Keratinocyte (primary cell): ENCODE measurements at regions not wholly inside any gene's neighbourhood (a gene's known extent, or its start where the extent isn't known, plus 50 kb on each side); places are given as distances from the start of the nearest gene placed in this dataset.

Experiments used
- DNase-seq: peaks from one replicate; pipeline ENCODE4 v3.0.0-alpha.2; 2011; ENCODE audit warnings: low read depth, missing footprints, low spot score
- FAIRE-seq: peaks from 2 replicates; lab custom pipeline; 2011; peaks lifted over from hg19 to GRCh38; lab: Jason Lieb, UNC
- H2AFZ ChIP-seq: 2 replicates; pipeline ENCODE4 v1.6.0; 2012; ENCODE audit warnings: low read length, control low read depth, inconsistent platforms; ENCODE audit not compliant: control insufficient read depth
- H3K27ac ChIP-seq: 2 replicates; pipeline ENCODE4 v1.5.1; 2011; ENCODE audit warnings: low read length; ENCODE audit not compliant: control insufficient read depth, insufficient read depth
- H3K27me3 ChIP-seq: 3 replicates; pipeline ENCODE4 v1.6.0; 2011; ENCODE audit warnings: low read length; ENCODE audit not compliant: control insufficient read depth, insufficient read depth; ENCODE audit errors: extremely low read depth
- H3K36me3 ChIP-seq, 2 experiments: 2 replicates in 1 of 2; 3 replicates in 1 of 2; pipeline ENCODE4 v1.5.1; 2011; ENCODE audit warnings: low read length in 2 of 2, mild to moderate bottlenecking in 1 of 2; ENCODE audit not compliant: control insufficient read depth in 2 of 2, insufficient read depth in 2 of 2; ENCODE audit errors: extremely low read depth in 1 of 2
- H3K4me1 ChIP-seq: 3 replicates; pipeline ENCODE4 v1.5.1; 2011; ENCODE audit warnings: low read length; ENCODE audit not compliant: control insufficient read depth, insufficient read depth; ENCODE audit errors: extremely low read depth
- H3K4me2 ChIP-seq: 3 replicates; pipeline ENCODE4 v1.6.0; 2011; ENCODE audit warnings: low read depth, low read length; ENCODE audit not compliant: control insufficient read depth, insufficient read depth; ENCODE audit errors: extremely low read depth
- H3K4me3 ChIP-seq, 3 experiments: fragments of 200-600 bp in 1 of 3; sonication (generic) in 1 of 3; 2 replicates in 2 of 3; 3 replicates in 1 of 3; pipeline ENCODE4 v1.5.1; 2011 to 2016; ENCODE audit warnings: low read length in 3 of 3, mild to moderate bottlenecking in 3 of 3, control low read depth in 2 of 3, inconsistent platforms in 1 of 3, low read depth in 1 of 3, mixed read lengths in 1 of 3, mixed run types in 1 of 3, moderate library complexity in 1 of 3; ENCODE audit not compliant: control insufficient read depth in 2 of 3, insufficient read depth in 2 of 3; ENCODE audit errors: extremely low read depth in 1 of 3
- H3K79me2 ChIP-seq: 2 replicates; pipeline ENCODE4 v1.6.0; 2012; ENCODE audit warnings: low read length; ENCODE audit not compliant: control insufficient read depth, insufficient read depth
- H3K9ac ChIP-seq: 3 replicates; pipeline ENCODE4 v1.6.0; 2011; ENCODE audit warnings: low read length; ENCODE audit not compliant: control insufficient read depth, insufficient read depth; ENCODE audit errors: extremely low read depth
- H3K9me1 ChIP-seq: 3 replicates; pipeline ENCODE4 v1.6.0; 2011; ENCODE audit warnings: low read length; ENCODE audit not compliant: control insufficient read depth, insufficient read depth; ENCODE audit errors: extremely low read depth
- H3K9me3 ChIP-seq: 2 replicates; pipeline ENCODE4 v1.5.1; 2012; ENCODE audit warnings: low read depth, low read length; ENCODE audit not compliant: control insufficient read depth
- H4K20me1 ChIP-seq: 3 replicates; pipeline ENCODE4 v1.6.0; 2011; ENCODE audit warnings: low read length; ENCODE audit not compliant: control insufficient read depth, insufficient read depth; ENCODE audit errors: extremely low read depth
- EZH2 ChIP-seq: IDR thresholded peaks from one replicate; pipeline ENCODE4 v1.6.1; 2012; ENCODE audit warnings: inconsistent platforms, mild to moderate bottlenecking, low read length, moderate library complexity
- dilution Hi-C: fragments of 300-500 bp; cut with MboI; formaldehyde crosslinking; loops from one replicate; pipeline ENCODE4 v1.7.0; 2020; ENCODE audit warnings: low sequenced_read_pairs; ENCODE audit not compliant: extremely low pct_ligation_motif_present
- TF ChIP-seq, protein P1 (sequence below), 3 experiments: IDR thresholded peaks in 1 of 3; conservative IDR thresholded peaks in 1 of 3; optimal IDR thresholded peaks in 1 of 3; 2 replicates in 2 of 3; 3 replicates in 1 of 3; pipeline versions ENCODE3 to v1.5.1; 2011; ENCODE audit warnings: low read length in 3 of 3, mild to moderate bottlenecking in 3 of 3, moderate library complexity in 2 of 3, control low read depth in 1 of 3, inconsistent platforms in 1 of 3; ENCODE audit not compliant: insufficient read depth in 2 of 3; ENCODE audit errors: extremely low read depth in 1 of 3

- H3K79me2 ChIP-seq = no peaks in the 10 kb centered on the region
- dilution Hi-C loops = no loop called here
- FAIRE-seq = no peak
These were observed 195.5 kb downstream of the COPRS start for GRCh38 chr17:31663576-31663975.

DNA sequence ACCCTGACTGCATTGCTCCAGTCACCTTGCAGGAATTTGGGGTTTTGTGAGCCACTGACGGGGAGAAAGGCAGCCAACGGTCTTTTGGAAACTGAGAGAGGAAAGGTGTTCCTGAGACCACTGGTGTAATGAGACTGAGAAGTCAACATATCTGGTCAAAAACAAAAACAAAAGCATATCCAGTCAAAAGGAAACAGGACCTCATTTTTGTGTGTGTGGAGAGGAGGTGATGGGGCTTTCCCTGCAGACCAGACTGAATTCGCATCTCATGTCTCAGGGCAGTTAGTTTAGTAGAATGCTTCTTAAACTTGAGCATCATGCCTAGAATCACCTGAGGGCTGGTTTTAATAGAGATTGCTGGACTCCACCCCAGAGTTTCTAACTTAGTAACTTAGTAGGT is 198.4 kb downstream of the COPRS start:
- Histone ChIP-seq H2AFZ (no peak overlapping the region), H3K4me1 (no peaks in the 10 kb centered on the region), H3K4me3 (no peak overlapping the region), H3K9me1 (no peaks in the 10 kb centered on the region), H4K20me1 (no peaks in the 10 kb centered on the region), H3K27me3 (peaks cover 3% of the 10 kb centered on the region), H3K79me2 (no peaks in the 10 kb centered on the region), H3K4me2 (no peak overlapping the region), H3K9ac (no peak overlapping the region), H3K36me3 (no peaks in the 10 kb centered on the region), H3K27ac (no peak overlapping the region), H3K9me3 (peaks cover 11% of the 10 kb centered on the region)
- FAIRE-seq (no peak), DNase-seq (no peak)
- dilution Hi-C loops = no loop called here
- TF ChIP-seq, protein P1, sequence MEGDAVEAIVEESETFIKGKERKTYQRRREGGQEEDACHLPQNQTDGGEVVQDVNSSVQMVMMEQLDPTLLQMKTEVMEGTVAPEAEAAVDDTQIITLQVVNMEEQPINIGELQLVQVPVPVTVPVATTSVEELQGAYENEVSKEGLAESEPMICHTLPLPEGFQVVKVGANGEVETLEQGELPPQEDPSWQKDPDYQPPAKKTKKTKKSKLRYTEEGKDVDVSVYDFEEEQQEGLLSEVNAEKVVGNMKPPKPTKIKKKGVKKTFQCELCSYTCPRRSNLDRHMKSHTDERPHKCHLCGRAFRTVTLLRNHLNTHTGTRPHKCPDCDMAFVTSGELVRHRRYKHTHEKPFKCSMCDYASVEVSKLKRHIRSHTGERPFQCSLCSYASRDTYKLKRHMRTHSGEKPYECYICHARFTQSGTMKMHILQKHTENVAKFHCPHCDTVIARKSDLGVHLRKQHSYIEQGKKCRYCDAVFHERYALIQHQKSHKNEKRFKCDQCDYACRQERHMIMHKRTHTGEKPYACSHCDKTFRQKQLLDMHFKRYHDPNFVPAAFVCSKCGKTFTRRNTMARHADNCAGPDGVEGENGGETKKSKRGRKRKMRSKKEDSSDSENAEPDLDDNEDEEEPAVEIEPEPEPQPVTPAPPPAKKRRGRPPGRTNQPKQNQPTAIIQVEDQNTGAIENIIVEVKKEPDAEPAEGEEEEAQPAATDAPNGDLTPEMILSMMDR (optimal IDR thresholded peaks at IDR 0.05 in 1 of 3, IDR thresholded peaks at IDR 0.05 in 1 of 3, conservative IDR thresholded peaks at IDR 0.05 in 1 of 3; ENCODE audit: extremely low read depth in 1 of 3, insufficient read depth in 2 of 3, low read length in 3 of 3) = no peak
- no peak for TF ChIP-seq EZH2

More at GRCh38 chr17:31663576-31663975, 195.5 kb downstream of the COPRS start:
- Histone ChIP-seq H3K4me2 (no peak overlapping the region), H3K36me3 (no peaks in the 10 kb centered on the region), H3K4me3 (no peak overlapping the region), H4K20me1 (no peaks in the 10 kb centered on the region), H3K9ac (no peak overlapping the region), H2AFZ (no peak overlapping the region), H3K27me3 (peaks cover under 1% of the 10 kb centered on the region), H3K4me1 (no peaks in the 10 kb centered on the region), H3K27ac (no peak overlapping the region), H3K9me1 (no peaks in the 10 kb centered on the region), H3K9me3 (peaks cover 11% of the 10 kb centered on the region)
- no peak for DNase-seq
- TF ChIP-seq, protein P1 (optimal IDR thresholded peaks at IDR 0.05 in 1 of 3, IDR thresholded peaks at IDR 0.05 in 1 of 3, conservative IDR thresholded peaks at IDR 0.05 in 1 of 3; ENCODE audit: extremely low read depth in 1 of 3, insufficient read depth in 2 of 3, low read length in 3 of 3) = no peak
- no peak for TF ChIP-seq EZH2
